ENCODE measurements at regions not wholly inside any gene's neighbourhood (a gene's known extent, or its start where the extent isn't known, plus 50 kb on each side); places are given as distances from the start of the nearest gene placed in this dataset.

- TF ChIP-seq EZH2 (IDR thresholded peaks at IDR 0.05; ENCODE audit: insufficient read depth, low read length) (no peak), CTCF (IDR thresholded peaks at IDR 0.05; ENCODE audit: insufficient read depth, low read depth, low read length) (no peak)
These were observed 210.7 kb upstream of the SLC24A2 start for GRCh38 chr9:19999491-20000057.

Data from astrocyte (in vitro differentiated cells and primary cell).